Right renal cortex interstitium (tissue), 3 donors: ENCODE measurements at regions not wholly inside any gene's neighbourhood (a gene's known extent, or its start where the extent isn't known, plus 50 kb on each side); places are given as distances from the start of the nearest gene placed in this dataset.

Experiments
- DNase-seq, 3 donors: peaks; one replicate each; pipeline ENCODE4 v3.0.0-alpha.2; 2013; ENCODE audit warnings: low read depth in 3 of 3, low spot score in 2 of 3

DNA sequence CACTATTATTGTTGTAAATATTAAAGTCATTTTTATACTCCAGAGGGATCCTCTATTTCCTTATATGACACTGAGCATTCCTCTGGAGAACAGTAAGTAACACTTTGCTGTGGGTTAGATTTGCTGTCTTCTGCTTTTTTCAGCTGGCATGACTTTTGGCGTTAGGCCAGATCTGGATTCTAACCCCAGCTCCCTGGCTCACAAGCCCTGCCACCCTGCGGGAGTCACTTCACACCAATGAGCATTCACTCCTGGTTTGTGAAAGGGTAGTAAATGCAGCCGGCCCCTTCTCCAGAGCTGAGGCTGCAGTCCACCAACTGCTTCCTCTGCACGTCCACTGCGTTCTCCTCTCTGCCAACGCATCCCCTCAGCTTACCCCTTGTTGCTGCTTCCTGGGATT is 373.8 kb upstream of the RAB6C start:
- no peak for DNase-seq

DNA sequence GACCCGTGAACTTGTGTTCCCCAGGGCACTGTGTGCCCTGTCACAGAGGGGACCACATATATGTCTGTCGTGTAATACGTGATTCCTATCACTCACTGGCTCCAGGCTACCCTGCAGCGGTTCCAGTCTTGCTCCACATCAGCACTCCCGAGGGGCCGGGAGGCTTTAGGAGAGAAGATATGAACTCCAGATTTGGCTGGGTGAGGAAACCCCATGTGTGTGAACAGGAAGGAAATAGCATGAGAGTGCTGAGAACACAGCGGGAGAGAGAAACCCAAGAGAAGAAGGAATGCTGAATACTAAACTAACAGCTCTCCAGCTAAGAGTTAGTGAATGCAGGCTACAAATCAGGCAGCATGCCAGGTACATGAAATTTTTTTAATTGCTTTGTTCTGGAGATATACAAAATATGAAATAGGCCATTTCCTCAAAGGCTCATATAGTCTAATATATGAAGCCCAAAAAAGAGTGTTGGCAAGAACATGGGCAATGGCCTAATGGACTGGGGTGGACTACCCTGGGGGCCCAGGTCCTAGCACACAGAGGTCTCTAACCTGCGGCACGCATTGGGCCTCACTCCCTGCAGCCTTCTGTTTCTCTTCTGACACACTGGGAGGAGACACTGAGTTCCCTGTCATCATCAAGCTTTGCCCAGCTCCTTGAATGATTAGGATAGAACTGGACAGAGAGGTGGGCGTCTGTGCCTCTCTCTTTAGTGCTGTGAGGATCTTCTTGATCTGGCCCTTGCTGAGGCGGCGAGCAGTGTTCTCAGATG is 372.8 kb upstream of the RAB6C start:
- no peak for DNase-seq

DNA sequence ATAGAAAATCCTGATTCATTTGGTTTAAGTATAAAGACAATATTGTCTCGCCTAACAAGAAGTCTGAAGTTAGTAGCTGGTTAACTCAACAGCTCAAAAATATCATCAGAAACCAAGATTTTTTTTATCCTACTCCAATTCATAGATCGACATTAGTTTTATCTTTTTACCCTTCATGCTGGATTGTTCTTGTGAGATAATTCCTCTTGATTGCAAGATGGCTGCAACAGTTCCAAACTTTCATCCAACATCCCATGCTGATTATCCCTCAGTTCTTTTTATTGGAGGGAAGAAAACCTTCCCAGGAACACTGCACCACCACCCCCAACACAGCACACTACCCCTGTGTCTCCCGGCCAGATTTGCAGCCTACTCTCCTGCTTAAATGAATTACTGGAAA is 370.2 kb upstream of the RAB6C start:
- no peak for DNase-seq

DNA sequence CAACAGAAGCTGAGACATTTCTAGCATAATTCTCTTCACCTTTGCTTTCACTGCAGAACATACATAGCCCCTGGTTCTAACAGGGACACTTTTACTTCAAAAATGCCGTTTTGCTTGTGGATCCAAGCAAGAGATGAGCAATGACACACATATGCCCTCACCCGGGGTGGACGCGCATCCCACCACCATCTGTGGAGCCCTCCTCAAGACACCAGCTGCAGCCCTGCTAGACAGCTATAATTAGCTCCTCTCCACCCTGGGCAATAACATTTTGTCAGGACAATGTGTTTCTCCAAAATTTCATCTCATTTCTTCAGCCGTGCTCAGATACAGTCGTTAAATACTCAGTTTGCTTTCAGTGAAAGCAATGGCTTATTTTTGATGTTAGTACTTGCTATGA is 368.7 kb upstream of the RAB6C start:
- DNase-seq, result no peak

DNA sequence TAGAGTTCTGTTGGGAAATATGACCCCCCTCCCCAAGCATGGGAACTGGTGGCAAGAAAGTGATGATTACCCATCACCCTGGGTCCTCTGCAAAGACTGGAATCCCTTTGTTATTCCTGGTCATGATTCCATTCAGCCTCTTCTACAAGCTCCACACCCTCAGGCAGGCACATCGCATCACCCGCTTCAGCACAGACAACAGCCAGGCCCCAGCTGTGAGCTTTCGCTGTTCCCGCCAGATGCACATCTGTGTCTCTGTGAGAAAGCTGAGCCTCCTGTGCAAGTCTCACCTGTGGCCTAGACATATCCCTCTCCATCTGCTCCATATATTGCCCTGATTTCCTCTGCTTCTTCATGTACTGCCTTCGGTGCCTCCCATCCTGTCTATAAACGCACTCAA is 368.0 kb upstream of the RAB6C start:
- DNase-seq, result no peak

DNA sequence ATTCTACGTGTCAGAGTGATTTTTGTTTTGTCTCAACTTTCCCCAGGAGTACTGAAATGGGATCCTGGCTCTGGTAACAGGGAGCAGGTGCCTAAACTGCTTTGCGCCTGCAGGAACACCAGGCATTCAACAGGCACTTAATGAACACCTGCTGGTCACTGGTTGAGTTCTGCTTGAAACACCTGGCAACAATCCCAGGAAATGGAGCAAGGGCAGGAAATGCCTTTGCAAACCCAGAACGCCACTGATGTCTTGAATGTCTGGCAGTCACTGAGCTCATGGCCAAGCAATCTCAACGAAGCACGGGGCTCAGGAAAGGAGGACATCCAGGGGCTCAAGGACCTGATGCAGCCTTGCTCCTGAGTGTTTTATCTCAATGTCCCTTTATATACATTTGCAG is 360.0 kb upstream of the RAB6C start:
- peak in 1 of 3 donors; percentile 23 for DNase-seq

DNA sequence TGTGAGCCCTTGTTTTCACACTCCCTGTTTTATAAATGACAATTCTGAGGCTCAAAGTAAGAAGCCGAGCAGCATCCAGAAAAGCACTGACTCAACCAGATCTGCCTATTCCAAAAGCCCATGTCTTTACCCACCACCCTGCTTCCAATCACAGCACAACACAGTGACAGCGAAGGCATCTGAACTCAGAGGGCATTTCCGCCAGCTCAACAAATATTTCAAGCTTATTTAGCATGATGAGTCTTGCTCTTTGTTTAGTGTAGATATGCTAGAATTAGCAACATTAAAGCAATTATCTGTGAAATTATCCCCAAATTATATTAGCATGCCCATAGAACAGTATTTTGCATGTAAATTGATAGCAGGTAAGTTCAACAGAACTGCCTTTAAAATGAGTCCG is 359.1 kb upstream of the RAB6C start:
- no peak for DNase-seq

DNA sequence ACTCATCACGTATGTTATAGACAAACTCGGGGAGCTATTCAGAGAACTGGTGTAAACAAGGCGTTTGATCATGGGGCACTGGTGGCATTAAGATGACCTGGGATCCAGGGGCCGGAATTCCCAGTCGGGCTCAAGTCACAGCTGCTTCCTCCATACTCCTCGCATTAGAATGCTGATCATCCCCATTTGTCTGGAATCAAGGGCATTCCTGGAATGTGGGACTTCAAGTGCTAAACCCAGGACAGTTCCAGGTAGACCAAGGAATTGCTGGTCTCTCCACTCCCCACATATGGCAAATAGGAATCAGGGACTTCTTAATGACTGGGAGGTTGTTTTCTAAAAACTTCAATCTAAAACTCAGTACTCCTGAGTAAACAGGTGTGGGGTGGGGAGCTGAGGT is 355.7 kb upstream of the RAB6C start:
- DNase-seq, result no peak

DNA sequence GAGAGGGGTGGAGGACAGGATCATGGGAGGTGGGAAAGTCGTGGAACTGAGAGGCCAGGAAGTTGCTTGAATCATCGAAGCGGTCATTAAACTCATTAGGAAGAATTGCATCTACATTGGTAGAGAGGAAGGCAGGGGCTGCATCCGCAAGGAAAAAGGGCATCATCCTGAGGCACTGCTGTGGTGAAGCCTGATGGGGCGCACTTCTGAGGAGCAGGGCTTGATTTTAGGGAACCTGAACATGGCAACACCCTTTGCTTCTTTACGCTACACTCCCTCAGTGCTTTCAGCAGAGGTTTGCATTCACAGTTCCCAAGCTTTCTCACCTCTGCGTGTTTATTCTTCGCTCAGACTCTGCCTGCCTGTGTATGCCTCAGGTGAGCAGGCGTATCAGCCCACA is 352.0 kb upstream of the RAB6C start:
- DNase-seq, result no peak

DNA sequence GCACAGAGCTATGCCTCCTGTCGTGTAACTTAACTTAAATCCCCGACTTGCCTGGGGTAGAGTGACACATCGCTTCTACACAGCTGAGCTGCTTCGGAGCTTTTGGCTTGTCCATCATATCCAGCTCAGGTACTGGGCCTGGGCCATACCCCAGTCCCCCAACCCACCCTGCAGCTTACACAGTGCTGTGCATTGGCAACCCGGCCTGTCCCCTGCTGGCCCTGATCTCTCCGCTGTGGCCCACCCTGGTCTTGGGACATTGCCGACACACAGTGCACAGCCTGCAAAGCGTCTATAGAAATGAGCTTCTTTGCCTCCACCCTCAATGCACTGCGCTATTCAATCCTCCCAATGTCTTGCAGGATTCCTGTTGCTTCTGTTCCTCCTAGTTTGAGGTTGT is 342.8 kb upstream of the RAB6C start:
- no peak for DNase-seq

DNA sequence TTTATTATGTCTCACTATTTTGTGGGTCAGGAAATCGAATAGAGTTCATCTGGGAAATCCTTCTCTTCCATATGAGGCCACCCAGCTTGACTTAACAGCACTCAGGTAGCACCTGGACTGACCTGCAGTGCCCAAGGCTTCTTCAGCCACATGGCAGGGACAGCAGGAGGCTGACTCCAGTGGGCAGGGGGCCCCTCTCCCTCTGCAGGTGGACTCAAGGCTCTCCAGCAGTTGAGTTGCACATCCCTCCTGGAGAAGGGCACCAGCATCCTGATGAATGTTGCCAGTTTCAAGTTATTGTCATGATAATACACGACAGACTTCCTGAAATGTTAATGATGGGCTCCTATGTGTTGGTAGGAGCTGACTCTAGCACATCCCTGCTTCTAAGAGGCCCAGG is 338.1 kb upstream of the RAB6C start:
- no peak for DNase-seq

DNA sequence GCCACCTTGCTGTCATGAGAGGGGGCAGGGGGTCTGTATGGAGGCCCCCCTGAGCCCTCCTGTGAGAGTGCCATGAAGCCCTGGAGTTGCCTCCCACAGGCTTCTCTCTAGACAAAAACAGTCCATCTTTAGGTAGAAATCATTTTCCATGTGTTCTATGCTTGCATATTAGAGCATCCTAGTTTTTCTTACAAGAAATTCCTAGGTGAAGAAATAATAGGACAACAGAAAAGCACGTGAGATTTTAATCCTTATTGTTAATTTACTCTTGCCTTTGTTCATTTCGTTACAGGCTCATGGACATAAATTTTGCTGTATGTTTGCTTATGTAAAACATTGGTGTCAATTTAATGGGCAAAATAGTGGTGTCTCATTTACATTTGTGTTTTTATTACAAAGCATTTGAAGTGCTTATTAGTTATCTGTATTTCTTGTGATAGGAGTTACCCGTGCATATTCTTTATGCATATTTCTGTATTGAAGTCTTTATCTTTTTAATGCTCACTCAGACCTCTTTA is 336.9 kb upstream of the RAB6C start:
- no peak for DNase-seq

DNA sequence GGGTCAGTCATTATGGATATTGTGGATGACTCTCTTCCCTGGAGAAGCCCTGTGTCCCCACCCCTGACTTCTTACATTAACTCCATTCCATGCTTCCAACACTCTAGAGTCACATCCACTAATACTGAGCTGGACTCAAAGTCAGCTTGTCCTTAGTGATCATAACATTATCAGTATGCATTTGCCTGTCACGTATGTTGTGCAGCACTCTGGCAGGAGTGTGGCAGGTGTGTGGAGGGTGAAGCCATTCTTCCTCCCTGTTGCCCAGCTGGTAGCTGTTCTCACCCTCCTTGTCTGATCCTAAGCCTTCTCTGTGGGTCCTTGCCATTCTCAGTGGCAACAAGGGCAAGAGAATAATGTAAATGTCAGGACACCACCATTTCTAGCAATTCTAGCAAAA is 334.1 kb upstream of the RAB6C start:
- no peak for DNase-seq

DNA sequence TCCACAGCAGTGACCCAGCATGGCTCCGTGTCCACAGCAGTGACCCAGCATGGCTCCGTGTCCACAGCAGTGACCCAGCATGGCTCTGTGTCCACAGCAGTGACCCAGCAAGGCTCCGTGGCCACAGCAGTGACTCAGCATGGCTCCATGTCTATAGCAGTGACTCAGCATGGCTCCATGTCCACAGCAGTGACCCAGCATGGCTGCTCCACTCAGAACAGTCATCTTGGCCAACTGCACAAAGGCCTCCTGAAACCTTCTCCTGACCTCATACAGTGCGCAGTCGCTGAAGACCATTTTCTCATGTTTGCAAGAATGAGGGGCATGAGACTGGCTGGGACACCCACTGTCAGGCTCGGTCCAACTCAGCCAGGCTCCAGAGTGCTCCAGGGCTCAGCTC is 333.4 kb upstream of the RAB6C start:
- DNase-seq, result no peak

DNA sequence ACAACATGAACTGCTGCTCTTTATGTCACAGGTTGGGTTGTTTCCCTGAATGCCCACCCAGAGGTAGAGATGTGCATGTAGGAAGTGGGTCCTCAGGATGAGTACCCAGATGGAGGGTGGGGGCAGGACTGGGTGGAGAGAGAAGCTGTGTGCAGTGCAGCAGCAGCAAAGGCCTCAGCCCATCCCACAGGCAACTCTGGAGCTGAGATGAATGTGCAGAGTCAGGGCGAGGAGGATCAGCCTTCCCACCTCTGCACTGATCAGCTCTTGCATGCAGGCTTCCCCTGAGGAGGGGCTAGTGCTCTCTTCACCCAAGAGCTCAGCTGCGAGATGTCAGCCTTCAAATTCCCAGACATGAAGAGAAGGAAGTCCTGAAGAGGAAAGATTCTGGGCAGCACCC is 326.2 kb upstream of the RAB6C start:
- no peak for DNase-seq

DNA sequence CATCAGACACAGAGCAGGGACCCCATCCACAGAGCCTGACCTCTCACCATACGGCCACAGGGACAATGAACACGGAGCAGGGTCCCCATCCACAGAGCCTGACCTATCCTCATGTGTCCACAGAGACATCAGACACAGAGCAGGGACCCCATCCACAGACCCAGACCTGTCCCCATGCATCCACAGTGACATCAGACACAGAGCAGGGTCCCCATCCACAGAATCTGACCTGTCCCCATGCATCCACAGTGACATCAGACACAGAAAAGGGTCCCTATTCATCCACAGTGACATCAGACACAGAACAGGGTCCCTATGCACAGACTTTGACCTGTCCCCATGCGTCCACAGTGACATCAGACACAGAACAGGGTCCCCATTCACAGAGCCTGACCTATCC is 325.1 kb upstream of the RAB6C start:
- no peak for DNase-seq

DNA sequence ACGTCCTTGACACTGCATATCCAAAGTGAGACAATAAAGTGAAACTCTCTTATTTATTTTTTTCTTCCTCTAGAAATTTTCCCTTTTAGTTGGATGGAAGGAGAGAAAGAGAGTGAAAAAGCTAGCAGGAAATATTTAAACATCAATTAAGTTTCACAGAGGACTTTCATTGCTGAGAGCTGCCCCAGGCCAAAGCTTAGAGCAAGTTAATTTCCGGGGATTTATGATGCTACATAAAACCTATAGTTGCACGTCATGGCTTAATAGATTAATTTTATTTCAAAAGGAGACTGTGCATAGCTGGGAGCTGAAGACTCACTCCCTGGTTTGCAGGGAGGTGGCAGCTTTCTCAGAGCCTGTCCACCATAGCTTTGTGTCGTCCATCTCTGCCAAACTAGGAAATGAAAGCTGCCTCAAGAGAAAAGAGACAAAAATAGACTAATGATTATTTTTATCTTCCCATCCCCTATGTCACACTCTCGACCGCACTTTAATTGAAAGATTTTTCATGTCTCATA is 323.3 kb upstream of the RAB6C start:
- peak in 1 of 3 donors; percentile 21 for DNase-seq

DNA sequence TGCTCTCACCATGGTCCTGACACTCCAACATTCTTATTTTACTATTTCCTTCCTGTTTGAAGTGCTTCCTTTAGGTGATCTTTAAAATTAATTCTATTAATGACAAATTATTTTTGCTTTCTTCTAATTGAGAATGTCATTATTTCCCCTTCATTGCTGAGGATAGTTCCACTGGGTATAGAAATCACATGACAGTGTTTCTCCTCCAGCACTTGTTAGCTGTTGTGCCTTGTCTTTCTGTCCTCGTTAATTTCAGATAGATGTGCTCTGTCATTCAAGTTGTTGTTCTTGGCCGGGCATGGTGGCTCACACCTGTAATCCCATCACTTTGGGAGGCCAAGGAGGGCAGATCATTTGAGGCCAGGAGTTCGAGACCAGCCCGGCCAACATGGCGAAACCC is 321.0 kb upstream of the RAB6C start:
- DNase-seq, result no peak

DNA sequence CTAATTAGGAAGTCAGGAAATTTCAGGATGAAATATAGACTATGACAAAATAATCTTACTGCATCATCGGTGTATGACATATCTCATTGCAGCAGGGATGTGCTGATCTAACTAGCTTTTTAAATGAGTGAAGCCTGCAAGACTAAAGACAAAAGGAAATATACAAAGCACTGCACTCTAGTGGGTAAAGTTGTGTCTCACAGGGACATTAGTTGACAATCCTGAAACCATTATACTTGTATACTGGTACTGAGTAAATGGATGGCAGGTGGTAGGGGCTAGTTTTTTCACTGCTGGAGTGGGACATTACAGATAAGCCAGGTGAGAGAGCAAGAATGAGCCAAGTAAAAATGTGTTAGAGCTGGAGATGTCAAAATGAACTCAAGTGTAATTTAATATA is 317.5 kb upstream of the RAB6C start:
- no peak for DNase-seq

DNA sequence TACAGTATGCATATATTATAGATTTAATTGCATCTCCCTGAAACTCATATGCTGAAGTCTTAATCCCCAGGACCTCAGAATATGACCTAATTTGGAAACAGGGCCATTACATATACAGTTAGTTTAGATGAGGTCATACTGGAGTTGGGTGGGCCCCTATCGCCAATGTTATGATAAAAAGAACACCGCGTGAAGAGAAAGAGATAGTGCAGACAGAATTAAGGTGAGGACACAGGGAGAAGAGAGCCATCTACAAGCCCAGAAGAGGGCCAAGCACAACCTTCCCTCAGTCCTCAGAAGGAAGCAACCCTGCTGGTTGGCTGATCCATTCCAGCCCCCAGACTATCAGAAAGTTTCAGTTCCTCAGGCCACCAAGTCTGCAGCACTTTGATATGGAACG is 311.9 kb upstream of the RAB6C start:
- DNase-seq, result no peak

DNA sequence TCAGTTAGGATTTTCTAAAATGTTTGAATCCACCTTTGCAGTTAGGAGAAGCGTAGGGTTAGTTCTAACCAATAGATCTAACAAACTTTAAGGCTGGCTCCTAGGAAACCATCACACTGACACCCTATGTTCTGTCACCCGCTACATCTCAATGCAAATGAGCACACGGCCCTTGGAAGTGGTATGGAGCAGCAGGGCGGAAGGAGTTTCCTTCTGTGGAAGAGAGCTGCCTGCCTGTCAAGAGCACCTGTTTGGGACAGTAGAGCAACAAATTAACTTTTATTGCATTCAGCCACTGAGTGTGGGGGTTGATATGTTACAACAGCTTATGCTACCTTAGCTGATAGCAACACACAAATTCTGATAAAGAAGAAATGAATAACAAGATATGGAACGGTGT is 306.9 kb upstream of the RAB6C start:
- no peak for DNase-seq

DNA sequence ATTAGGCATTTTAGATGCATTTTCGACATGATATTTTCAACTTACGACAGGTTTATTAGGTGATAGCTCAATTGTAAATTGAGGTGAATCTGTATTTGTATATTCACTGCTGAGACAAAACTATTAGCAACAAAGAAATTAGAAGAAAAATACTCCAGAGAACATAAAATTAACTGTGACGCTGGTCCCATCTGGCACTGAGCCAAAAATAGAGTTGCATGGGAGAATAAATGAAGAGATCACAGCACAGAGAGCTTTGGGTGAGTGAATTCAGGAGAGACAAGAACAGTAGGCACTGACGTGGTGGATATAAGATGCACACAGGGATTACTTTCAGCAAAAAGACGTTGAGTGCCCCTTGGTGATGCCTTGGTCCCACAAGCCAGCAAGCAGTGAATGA is 306.2 kb upstream of the RAB6C start:
- no peak for DNase-seq
